ENCODE measurements at regions not wholly inside any gene's neighbourhood (a gene's known extent, or its start where the extent isn't known, plus 50 kb on each side); places are given as distances from the start of the nearest gene placed in this dataset.
"Not testable (repeated sequence)": the region's sequence is repeated elsewhere in the genome, so short reads cannot be mapped to it uniquely, and the experiment has no call there.

GRCh38 chr5:110812639-110813038 is 73.8 kb downstream of the SLC25A46 start:
- Mint-ChIP-seq H3K9me3 (peaks cover 0 to 5% of the 10 kb centered on the region in 2 donors), H3K36me3 (peaks cover 0 to 4% of the 10 kb centered on the region in 2 donors), H3K27ac (peak overlapping the region in 1 of 2 donors; percentile 58)
- ATAC-seq (no peak), DNase-seq (ENCODE audit: low spot score in 2 of 2) (no peak)

- H3K27ac Mint-ChIP-seq: no peak overlapping the region
- no peak for DNase-seq (ENCODE audit: low spot score in 2 of 2)
- H3K9me3 Mint-ChIP-seq: peaks cover 0 to 5% of the 10 kb centered on the region in 2 donors
- peaks cover 0 to 4% of the 10 kb centered on the region in 2 donors for H3K36me3 Mint-ChIP-seq
- no peak for ATAC-seq
These were observed 77.3 kb downstream of the SLC25A46 start for GRCh38 chr5:110815916-110816605.

GRCh38 chr5:110817459-110817858 is 78.7 kb downstream of the SLC25A46 start:
- H3K27ac Mint-ChIP-seq: no peak overlapping the region
- H3K36me3 Mint-ChIP-seq: no peaks in the 10 kb centered on the region
- no peak for DNase-seq (ENCODE audit: low spot score in 2 of 2)
- peaks cover 0 to 1% of the 10 kb centered on the region in 2 donors for H3K9me3 Mint-ChIP-seq
- no peak for ATAC-seq

- DNase-seq (ENCODE audit: low spot score in 2 of 2) (no peak), ATAC-seq (no peak)
- H3K36me3 Mint-ChIP-seq: peaks cover 7 to 12% of the 10 kb centered on the region in 2 donors
- peaks cover 10 to 11% of the 10 kb centered on the region in 2 donors for H3K9me3 Mint-ChIP-seq
- no peak overlapping the region for H3K27ac Mint-ChIP-seq
These were observed 84.8 kb downstream of the SLC25A46 start for GRCh38 chr5:110823571-110823970.

- Mint-ChIP-seq H3K27ac (no peak overlapping the region), H3K36me3 (peaks cover 12% of the 10 kb centered on the region in 2 donors), H3K9me3 (peaks cover 14 to 15% of the 10 kb centered on the region in 2 donors)
- DNase-seq (ENCODE audit: low spot score in 2 of 2): no peak
- no peak for ATAC-seq
These were observed 86.2 kb downstream of the SLC25A46 start for GRCh38 chr5:110824936-110825441.

- peaks cover 5% of the 10 kb centered on the region in 2 donors for H3K36me3 Mint-ChIP-seq
- ATAC-seq (no peak), DNase-seq (ENCODE audit: low spot score in 2 of 2) (no peak)
- H3K9me3 Mint-ChIP-seq: peaks cover 3 to 10% of the 10 kb centered on the region in 2 donors
- no peak overlapping the region for H3K27ac Mint-ChIP-seq
These were observed 93.9 kb downstream of the SLC25A46 start for GRCh38 chr5:110832683-110833082.

- H3K36me3 Mint-ChIP-seq: not testable (repeated sequence)
These were observed 96.1 kb downstream of the SLC25A46 start for GRCh38 chr5:110834933-110835332.

GRCh38 chr5:110836851-110837250 is 98.0 kb downstream of the SLC25A46 start:
- no peaks in the 10 kb centered on the region for H3K36me3 Mint-ChIP-seq
- peaks cover 0 to 5% of the 10 kb centered on the region in 2 donors for H3K9me3 Mint-ChIP-seq
- H3K27ac Mint-ChIP-seq: no peak overlapping the region
- ATAC-seq (no peak), DNase-seq (ENCODE audit: low spot score in 2 of 2) (no peak)

More at GRCh38 chr5:110834933-110835332, 96.1 kb downstream of the SLC25A46 start:
- H3K27ac Mint-ChIP-seq; H3K9me3 Mint-ChIP-seq; DNase-seq (ENCODE audit: low spot score in 2 of 2); ATAC-seq: not testable (repeated sequence)

- not testable (repeated sequence) for H3K36me3 Mint-ChIP-seq; ATAC-seq; DNase-seq (ENCODE audit: low spot score in 2 of 2); H3K9me3 Mint-ChIP-seq; H3K27ac Mint-ChIP-seq
These were observed 99.5 kb downstream of the SLC25A46 start for GRCh38 chr5:110838357-110838756.

- ATAC-seq (no peak), DNase-seq (ENCODE audit: low spot score in 2 of 2) (no peak)
- H3K27ac Mint-ChIP-seq: no peak overlapping the region
- no peaks in the 10 kb centered on the region for H3K36me3 Mint-ChIP-seq
- peaks cover 0 to 5% of the 10 kb centered on the region in 2 donors for H3K9me3 Mint-ChIP-seq
These were observed 100.2 kb downstream of the SLC25A46 start for GRCh38 chr5:110838961-110839360.

- H3K36me3 Mint-ChIP-seq: no peaks in the 10 kb centered on the region
- DNase-seq (ENCODE audit: low spot score in 2 of 2): no peak
- ATAC-seq: no peak
- H3K9me3 Mint-ChIP-seq: peaks cover 0 to 5% of the 10 kb centered on the region in 2 donors
- H3K27ac Mint-ChIP-seq: no peak overlapping the region
These were observed 101.6 kb downstream of the SLC25A46 start for GRCh38 chr5:110840347-110840960.

GRCh38 chr5:110841137-110841536 is 102.3 kb downstream of the SLC25A46 start:
- DNase-seq (ENCODE audit: low spot score in 2 of 2) (no peak), ATAC-seq (no peak)
- Mint-ChIP-seq H3K36me3 (no peaks in the 10 kb centered on the region), H3K27ac (no peak overlapping the region), H3K9me3 (no peaks in the 10 kb centered on the region)

- H3K9me3 Mint-ChIP-seq: no peaks in the 10 kb centered on the region
- H3K27ac Mint-ChIP-seq: no peak overlapping the region
- H3K36me3 Mint-ChIP-seq: no peaks in the 10 kb centered on the region
- no peak for DNase-seq (ENCODE audit: low spot score in 2 of 2)
- ATAC-seq: no peak
These were observed 104.1 kb downstream of the SLC25A46 start for GRCh38 chr5:110842948-110843347.

- no peak overlapping the region for H3K27ac Mint-ChIP-seq
- no peak for ATAC-seq
- no peak for DNase-seq (ENCODE audit: low spot score in 2 of 2)
- H3K36me3 Mint-ChIP-seq: no peaks in the 10 kb centered on the region
- peaks cover 0 to 1% of the 10 kb centered on the region in 2 donors for H3K9me3 Mint-ChIP-seq
These were observed 105.4 kb downstream of the SLC25A46 start for GRCh38 chr5:110844251-110844650.

GRCh38 chr5:110846398-110847001 is 107.7 kb downstream of the SLC25A46 start:
- ATAC-seq (no peak), DNase-seq (ENCODE audit: low spot score in 2 of 2) (no peak)
- H3K36me3 Mint-ChIP-seq: no peaks in the 10 kb centered on the region
- no peak overlapping the region for H3K27ac Mint-ChIP-seq
- peaks cover 5 to 9% of the 10 kb centered on the region in 2 donors for H3K9me3 Mint-ChIP-seq

- no peak overlapping the region for H3K27ac Mint-ChIP-seq
- peaks cover 5 to 12% of the 10 kb centered on the region in 2 donors for H3K9me3 Mint-ChIP-seq
- no peak for DNase-seq (ENCODE audit: low spot score in 2 of 2)
- ATAC-seq: peak in 1 of 2 donors; percentile 53
- H3K36me3 Mint-ChIP-seq: no peaks in the 10 kb centered on the region
These were observed 112.5 kb downstream of the SLC25A46 start for GRCh38 chr5:110851357-110851756.

- H3K36me3 Mint-ChIP-seq: no peaks in the 10 kb centered on the region
- DNase-seq (ENCODE audit: low spot score in 2 of 2) (no peak), ATAC-seq (no peak)
- H3K27ac Mint-ChIP-seq: no peak overlapping the region
- peaks cover 5 to 12% of the 10 kb centered on the region in 2 donors for H3K9me3 Mint-ChIP-seq
These were observed 113.2 kb downstream of the SLC25A46 start for GRCh38 chr5:110852053-110852452.
